HG03342 (cell line): ENCODE measurements at regions not wholly inside any gene's neighbourhood (a gene's known extent, or its start where the extent isn't known, plus 50 kb on each side); places are given as distances from the start of the nearest gene placed in this dataset.

ENCODE experiments used
- ATAC-seq: cut with Tn5 transposase; IDR thresholded peaks from one replicate; pipeline ENCODE4 v1.9.1; 2021; ENCODE audit warnings: mild to moderate bottlenecking, moderate library complexity; ENCODE audit not compliant: unreplicated experiment

GRCh38 chr12:4223273-4223845 lies 50.2 kb upstream of the CCND2 start:
- no peak for ATAC-seq

GRCh38 chr12:4221258-4221620 lies 52.3 kb upstream of the CCND2 start:
- ATAC-seq, result no peak

- ATAC-seq, result no peak
These were observed 52.9 kb upstream of the CCND2 start for GRCh38 chr12:4220536-4221257.

- ATAC-seq, result no peak
These were observed 56.5 kb upstream of the CCND2 start for GRCh38 chr12:4217091-4217490.

GRCh38 chr12:4216187-4216927 lies 57.2 kb upstream of the CCND2 start:
- ATAC-seq, result peak; percentile 7

GRCh38 chr12:4215229-4216186 lies 58.1 kb upstream of the CCND2 start:
- peak; percentile 66 for ATAC-seq

GRCh38 chr12:4214877-4215228 lies 58.7 kb upstream of the CCND2 start:
- no peak for ATAC-seq

- no peak for ATAC-seq
These were observed 60.1 kb upstream of the CCND2 start for GRCh38 chr12:4213471-4213870.

- no peak for ATAC-seq
These were observed 60.7 kb upstream of the CCND2 start for GRCh38 chr12:4212845-4213244.

- ATAC-seq, result no peak
These were observed 62.2 kb upstream of the CCND2 start for GRCh38 chr12:4211372-4211771.

- ATAC-seq, result no peak
These were observed 63.4 kb upstream of the CCND2 start for GRCh38 chr12:4210183-4210582.

- ATAC-seq, result no peak
These were observed 67.1 kb upstream of the CCND2 start for GRCh38 chr12:4206470-4206869.

GRCh38 chr12:4203772-4204376 lies 69.7 kb upstream of the CCND2 start:
- no peak for ATAC-seq

GRCh38 chr12:4202918-4203317 lies 70.6 kb upstream of the CCND2 start:
- no peak for ATAC-seq

GRCh38 chr12:4202487-4202886 lies 71.1 kb upstream of the CCND2 start:
- no peak for ATAC-seq

GRCh38 chr12:4201333-4202100 lies 72.0 kb upstream of the CCND2 start:
- no peak for ATAC-seq

- no peak for ATAC-seq
These were observed 75.4 kb upstream of the CCND2 start for GRCh38 chr12:4197922-4198763.

- ATAC-seq, result no peak
These were observed 76.6 kb upstream of the CCND2 start for GRCh38 chr12:4196805-4197420.

GRCh38 chr12:4194668-4195067 lies 78.9 kb upstream of the CCND2 start:
- no peak for ATAC-seq
